ENCODE measurements at regions not wholly inside any gene's neighbourhood (a gene's known extent, or its start where the extent isn't known, plus 50 kb on each side); places are given as distances from the start of the nearest gene placed in this dataset.

DNA sequence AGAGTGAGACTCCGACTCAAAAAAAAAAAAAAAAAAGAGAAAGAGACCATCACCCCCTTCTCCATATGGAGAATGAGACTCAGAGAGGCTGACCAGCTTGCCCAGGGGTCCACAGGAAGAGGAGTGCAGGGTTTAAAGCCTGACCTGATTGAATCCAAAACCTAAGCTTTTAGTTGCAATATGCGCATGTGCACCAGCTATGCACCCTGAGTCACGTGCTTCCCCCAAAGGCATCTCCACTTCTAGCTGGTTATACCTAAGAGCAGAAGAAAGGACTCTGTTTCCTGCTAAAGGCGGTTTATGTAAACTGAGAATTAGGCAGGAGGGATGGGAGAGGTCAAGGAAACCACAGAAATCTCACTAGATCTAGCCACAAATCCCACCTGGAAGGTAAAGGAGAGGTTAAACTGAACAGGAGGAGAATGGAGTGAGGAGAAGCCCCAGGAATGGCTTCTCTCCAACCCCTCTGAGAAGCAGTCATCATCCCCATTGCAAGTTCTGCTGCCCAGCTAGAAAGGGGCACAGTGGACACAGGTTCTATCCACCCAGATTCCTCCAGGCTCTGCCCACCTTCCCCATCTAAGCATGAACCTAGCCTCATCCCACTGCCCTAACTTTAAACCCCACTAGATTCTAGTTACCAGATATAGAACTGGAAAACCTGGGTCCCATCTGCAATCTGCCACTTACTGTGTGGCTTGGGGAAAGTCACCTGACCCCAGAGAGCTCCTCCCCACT, 171.3 kb downstream of the ACTL7B start (continued):
- no peak for TF ChIP-seq TCF7L2 (IDR thresholded peaks at IDR 0.05; ENCODE audit: borderline replicate concordance, extremely low read depth, insufficient read depth, insufficient read length)
- TF ChIP-seq CBX3 (IDR thresholded peaks at IDR 0.05; ENCODE audit: low read depth) = no peak
- no peak for TF ChIP-seq ELF1 (IDR thresholded peaks at IDR 0.05; ENCODE audit: borderline replicate concordance, low read depth)
- TF ChIP-seq, protein P1, sequence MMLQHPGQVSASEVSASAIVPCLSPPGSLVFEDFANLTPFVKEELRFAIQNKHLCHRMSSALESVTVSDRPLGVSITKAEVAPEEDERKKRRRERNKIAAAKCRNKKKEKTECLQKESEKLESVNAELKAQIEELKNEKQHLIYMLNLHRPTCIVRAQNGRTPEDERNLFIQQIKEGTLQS (IDR thresholded peaks at IDR 0.05) = no peak
- no peak for TF ChIP-seq EZH2 (IDR thresholded peaks at IDR 0.05)
- TF ChIP-seq SIN3A (IDR thresholded peaks at IDR 0.05; ENCODE audit: low read depth) = no peak
- no peak for TF ChIP-seq POLR2A (IDR thresholded peaks at IDR 0.05; ENCODE audit: borderline replicate concordance, extremely low read depth, insufficient read depth, insufficient read length)

DNA sequence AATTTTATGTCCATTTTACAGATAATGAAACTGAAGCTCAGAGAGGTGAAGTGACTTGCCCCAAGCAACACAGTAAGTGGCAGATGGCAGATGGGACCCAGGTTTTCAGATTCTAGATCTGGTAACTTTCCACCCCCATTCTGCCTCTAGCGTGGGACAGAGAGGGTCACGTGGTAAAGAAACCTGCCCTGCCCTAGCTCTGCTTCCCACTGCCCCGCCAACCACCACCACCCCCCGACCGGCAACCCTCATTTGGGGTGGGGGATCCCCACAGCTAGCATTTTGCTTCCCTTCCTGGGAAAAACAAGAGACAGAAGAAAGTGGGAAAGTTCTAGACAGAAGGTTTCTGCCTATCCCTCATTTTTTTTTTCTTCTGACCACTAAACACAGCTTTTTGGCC, 172.5 kb downstream of the ACTL7B start:
- Histone ChIP-seq H3K9me2 (ENCODE audit: insufficient read depth) (no peaks in the 10 kb centered on the region), H2AFZ (ENCODE audit: low read depth, low read length, poor library complexity, severe bottlenecking) (no peak overlapping the region), H4K20me1 (ENCODE audit: insufficient read depth) (no peaks in the 10 kb centered on the region), H3K4me3 (replicated peaks in 1 of 2; ENCODE audit: low read depth in 1 of 2, low read length in 2 of 2) (no peak overlapping the region), H3K27ac (ENCODE audit: low read depth, low read length) (no peak overlapping the region), H3K9me3 (ENCODE audit: control insufficient read depth in 1 of 2, insufficient read depth in 1 of 2, low read depth in 1 of 2, low read length in 2 of 2) (no peaks in the 10 kb centered on the region; a peak in 1 of 4 replicates), H3K4me1 (ENCODE audit: control insufficient read depth in 1 of 2, insufficient read depth in 2 of 2, low read length in 2 of 2) (no peaks in the 10 kb centered on the region), H3K36me3 (ENCODE audit: control insufficient read depth in 1 of 2, insufficient read depth in 2 of 2, low read length in 2 of 2) (no peaks in the 10 kb centered on the region), H3K4me2 (ENCODE audit: low read length) (no peak overlapping the region), H3K79me2 (ENCODE audit: insufficient read depth, low read length) (no peaks in the 10 kb centered on the region), H3K9ac (ENCODE audit: low read length) (no peak overlapping the region), H3K27me3 (ENCODE audit: insufficient read depth, low read length) (no peaks in the 10 kb centered on the region)
- CTCF ChIA-PET = no interaction called here
- TF ChIP-seq RAD21 (IDR thresholded peaks at IDR 0.05; ENCODE audit: low read depth) = no peak
- TF ChIP-seq FOSL1 (IDR thresholded peaks at IDR 0.05; ENCODE audit: low read depth) = no peak
- TF ChIP-seq, protein P1 (IDR thresholded peaks at IDR 0.05) = no peak
- TF ChIP-seq ZNF274 (IDR thresholded peaks at IDR 0.05; ENCODE audit: low read depth, low read length) = no peak
- TF ChIP-seq, protein P2, sequence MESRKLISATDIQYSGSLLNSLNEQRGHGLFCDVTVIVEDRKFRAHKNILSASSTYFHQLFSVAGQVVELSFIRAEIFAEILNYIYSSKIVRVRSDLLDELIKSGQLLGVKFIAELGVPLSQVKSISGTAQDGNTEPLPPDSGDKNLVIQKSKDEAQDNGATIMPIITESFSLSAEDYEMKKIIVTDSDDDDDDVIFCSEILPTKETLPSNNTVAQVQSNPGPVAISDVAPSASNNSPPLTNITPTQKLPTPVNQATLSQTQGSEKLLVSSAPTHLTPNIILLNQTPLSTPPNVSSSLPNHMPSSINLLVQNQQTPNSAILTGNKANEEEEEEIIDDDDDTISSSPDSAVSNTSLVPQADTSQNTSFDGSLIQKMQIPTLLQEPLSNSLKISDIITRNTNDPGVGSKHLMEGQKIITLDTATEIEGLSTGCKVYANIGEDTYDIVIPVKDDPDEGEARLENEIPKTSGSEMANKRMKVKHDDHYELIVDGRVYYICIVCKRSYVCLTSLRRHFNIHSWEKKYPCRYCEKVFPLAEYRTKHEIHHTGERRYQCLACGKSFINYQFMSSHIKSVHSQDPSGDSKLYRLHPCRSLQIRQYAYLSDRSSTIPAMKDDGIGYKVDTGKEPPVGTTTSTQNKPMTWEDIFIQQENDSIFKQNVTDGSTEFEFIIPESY (IDR thresholded peaks at IDR 0.05; ENCODE audit: extremely low read depth, insufficient replicate concordance, low read length) = no peak
- RAD21 ChIA-PET (ENCODE audit: low non-redundant PET in 1 of 2, low total read pairs in 2 of 2, uncharacterized antibody in 2 of 2, unreplicated experiment in 2 of 2) = no interaction called here
- POLR2A ChIA-PET = no interaction called here
- BruUV-seq (replicated peaks) = no TSS peak
- ATAC-seq (no peak), DNase-seq (ENCODE audit: low read depth, low spot score) (no peak)
- intact Hi-C loops (cut with micrococcal nuclease) = no loop called here

All from HCT116 (cell line).